Activated CD4-positive, alpha-beta T cell treated with anti-CD3 and anti-CD28 coated beads for 24 hours (primary cell): ENCODE measurements at regions not wholly inside any gene's neighbourhood (a gene's known extent, or its start where the extent isn't known, plus 50 kb on each side); places are given as distances from the start of the nearest gene placed in this dataset.

Experiments used
- DNase-seq, 2 donors: peaks; one replicate each; pipeline ENCODE4 v3.0.0-alpha.2; 2020; ENCODE audit warnings: low read depth in 2 of 2

- no peak for DNase-seq
Measured at GRCh38 chr5:88544136-88544645, 275.5 kb upstream of the TMEM161B start.

DNA sequence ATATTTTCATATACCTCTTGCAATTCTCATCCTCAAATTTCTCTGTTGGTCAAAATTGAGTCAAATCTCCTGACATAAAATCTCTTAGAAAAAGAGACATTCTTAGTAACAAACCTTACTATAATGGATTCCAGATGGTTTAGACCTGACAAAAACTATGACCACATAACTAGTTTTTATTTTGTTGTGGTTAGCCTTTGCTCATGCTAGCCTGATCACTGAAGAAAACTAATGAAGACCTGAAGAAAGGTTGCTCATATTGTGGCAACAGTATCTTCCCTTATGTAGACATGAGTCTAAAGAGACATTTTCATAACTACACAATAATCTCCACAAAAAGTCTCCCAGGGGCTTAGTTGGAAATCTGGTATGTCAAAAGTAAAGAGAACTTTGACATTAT is 274.1 kb upstream of the TMEM161B start:
- DNase-seq, result no peak

DNA sequence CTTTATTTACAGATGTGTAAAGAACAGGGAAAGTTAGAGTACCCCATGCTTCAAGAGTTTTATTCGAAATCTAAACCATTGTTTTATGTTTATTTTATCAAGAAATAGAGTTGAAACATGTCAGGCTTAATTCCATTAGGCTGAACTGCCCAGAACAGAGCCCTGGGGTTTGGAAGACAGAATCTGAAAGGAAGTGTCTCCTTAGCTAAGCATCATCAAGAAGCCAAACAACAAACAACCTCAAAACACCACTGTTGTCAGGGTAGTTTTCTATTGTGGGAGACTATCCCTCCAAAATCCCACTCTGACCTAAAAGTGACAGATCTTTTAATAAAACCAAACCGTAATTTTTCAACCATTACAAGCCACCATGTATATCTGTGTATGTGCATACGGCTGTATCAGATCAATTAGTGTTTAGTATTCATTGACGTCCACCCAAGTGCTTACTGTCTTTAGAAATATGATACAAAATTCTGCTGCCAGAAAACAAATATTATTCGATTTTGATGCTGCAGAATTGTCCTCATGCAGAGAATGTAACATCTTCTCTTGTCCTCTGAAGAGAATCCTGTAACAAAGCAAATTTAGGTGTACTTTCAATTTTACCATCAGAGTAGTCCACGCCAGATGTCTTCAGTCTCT is 271.9 kb upstream of the TMEM161B start:
- DNase-seq, result no peak

- DNase-seq, result no peak
Measured at GRCh38 chr5:88539693-88540365, 271.2 kb upstream of the TMEM161B start.

GRCh38 chr5:88539026-88539425 is 270.4 kb upstream of the TMEM161B start:
- DNase-seq, result no peak

GRCh38 chr5:88536146-88536545 is 267.5 kb upstream of the TMEM161B start:
- no peak for DNase-seq

- no peak for DNase-seq
Measured at GRCh38 chr5:88524941-88525340, 256.3 kb upstream of the TMEM161B start.

DNA sequence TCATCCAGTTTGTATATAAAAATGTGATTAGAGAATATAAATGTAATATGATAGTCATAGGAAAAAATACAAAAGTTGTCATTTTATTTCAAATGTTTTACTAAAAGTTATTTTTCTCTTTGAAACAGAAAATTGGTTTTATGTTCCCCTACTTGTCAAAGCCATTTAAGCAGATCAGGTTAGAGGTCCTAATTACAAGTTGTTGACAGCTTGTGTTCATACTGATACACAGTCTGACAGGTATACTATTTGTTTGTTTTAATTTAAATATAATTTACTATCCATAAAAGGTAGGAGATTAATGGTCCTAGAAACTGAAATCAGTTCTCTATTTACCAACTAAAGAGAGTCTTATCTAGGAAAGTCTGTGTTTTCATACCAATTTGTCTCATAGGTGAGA is 250.4 kb upstream of the TMEM161B start:
- no peak for DNase-seq

- DNase-seq, result no peak
Measured at GRCh38 chr5:88518131-88519016, 249.7 kb upstream of the TMEM161B start.

DNA sequence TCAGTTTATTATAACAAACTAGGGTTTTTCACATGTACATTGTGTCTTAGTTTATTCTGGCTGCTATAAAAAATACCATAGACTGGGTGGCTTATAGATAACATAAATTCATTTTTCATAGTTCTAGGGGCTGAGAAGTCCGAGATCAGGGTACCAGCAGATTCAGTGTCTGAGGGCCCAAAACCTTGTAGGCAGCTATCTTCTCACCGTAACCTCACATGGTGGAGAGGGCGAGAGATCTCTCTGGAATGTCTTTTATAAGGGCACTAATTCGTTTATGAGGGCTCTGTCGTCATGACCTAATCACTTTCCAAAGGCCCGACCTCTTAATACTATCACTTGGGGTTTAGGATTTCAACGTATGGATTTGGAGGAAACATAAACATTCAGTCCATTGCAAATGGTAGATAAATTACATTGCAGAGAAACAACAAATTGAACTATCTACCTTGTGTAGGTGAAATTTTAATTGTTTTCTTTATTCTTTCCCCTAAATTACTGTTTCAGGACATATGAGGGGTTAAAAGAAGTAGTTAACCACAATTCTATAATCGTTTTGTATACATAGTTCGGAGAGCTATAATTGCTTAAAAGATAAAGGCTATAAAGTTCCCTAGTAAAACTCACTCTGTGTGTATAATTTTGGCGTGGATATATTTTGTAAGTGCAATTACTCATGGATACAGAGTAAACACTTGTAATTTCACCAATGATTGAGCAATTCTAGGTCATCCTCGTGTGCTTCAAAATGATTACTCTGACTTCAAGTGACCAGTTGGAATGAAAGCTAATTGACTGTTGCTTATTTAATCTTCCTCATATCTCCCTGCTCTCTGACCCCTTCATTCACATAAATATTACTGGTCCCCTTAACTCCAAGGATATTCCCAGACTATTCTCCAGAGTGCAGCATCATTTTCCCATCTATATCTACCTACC is 247.5 kb upstream of the TMEM161B start:
- no peak for DNase-seq

GRCh38 chr5:88515068-88515467 is 246.4 kb upstream of the TMEM161B start:
- no peak for DNase-seq

DNA sequence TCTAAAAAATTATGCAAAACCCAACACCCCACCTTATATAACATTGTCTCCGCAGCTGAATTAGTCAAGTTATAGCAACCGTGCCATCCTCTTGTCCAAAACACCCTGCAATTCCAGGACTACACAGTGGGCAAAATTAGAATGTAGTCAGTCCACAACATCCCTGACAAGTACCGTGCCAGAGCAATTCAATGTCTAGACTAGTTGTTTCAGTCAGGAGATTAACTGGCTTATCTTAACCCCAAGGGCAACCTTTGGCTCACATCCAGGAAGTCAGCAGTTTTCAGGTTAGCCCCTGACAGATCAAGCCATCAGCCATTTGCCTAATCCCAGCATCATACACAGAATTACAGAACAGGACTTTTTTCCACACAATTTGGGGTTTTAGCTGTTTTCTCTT is 240.8 kb upstream of the TMEM161B start:
- no peak for DNase-seq

- DNase-seq, result no peak
Measured at GRCh38 chr5:88507261-88507660, 238.6 kb upstream of the TMEM161B start.

GRCh38 chr5:88503406-88503805 is 234.8 kb upstream of the TMEM161B start:
- DNase-seq, result no peak

DNA sequence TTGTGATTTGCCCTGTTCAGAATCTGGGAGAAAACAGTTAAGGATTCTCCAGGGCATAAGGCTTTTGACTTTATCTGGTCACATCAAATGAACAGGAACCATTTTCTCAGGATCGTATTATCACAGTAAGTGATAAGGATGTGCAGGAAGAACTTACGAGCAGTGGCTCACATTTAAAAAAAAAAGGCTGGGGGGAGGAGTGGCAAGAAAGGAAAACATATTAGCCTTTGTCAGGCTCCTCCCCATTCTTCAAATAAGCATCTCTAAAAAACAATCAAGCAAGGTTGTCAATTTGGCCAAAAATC is 234.3 kb upstream of the TMEM161B start:
- DNase-seq, result no peak

GRCh38 chr5:88502179-88503040 is 233.8 kb upstream of the TMEM161B start:
- no peak for DNase-seq

DNA sequence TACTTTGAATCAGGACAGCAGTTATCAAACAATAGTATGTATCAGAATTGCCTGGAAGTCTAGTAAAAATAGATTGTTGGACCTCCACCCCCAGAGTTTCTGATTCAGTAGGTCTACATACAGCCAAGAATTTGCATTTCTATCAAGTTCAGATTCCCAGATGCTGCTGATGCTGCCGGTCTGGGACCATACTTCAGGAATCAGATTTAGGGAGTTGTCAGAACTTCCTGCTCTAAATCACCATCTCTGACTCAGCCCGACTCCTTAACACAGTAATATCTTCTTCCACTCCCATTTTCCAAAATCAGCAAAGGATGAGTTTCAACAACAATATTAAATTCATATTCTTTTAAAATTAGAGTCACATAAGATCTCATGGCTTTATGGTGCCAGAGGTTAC is 227.2 kb upstream of the TMEM161B start:
- DNase-seq, result no peak

DNA sequence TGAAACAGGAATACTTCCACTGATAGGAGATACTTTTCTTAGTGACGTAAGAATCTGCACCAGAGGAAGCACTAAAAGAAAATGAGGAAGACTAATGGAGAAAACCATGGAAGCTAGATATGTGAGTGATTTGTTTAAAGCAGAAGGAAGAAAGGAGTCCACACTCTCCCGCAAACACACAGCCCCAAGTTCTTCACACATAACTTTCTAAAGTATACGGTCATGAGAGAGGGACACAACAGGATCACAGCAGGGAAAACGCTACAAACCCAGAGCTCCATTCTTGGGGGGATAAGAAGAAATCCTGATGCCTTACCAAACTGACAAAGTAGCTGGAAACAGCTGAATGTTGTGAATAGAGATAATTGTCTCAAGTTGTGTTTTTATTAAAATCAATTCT is 222.2 kb upstream of the TMEM161B start:
- no peak for DNase-seq

DNA sequence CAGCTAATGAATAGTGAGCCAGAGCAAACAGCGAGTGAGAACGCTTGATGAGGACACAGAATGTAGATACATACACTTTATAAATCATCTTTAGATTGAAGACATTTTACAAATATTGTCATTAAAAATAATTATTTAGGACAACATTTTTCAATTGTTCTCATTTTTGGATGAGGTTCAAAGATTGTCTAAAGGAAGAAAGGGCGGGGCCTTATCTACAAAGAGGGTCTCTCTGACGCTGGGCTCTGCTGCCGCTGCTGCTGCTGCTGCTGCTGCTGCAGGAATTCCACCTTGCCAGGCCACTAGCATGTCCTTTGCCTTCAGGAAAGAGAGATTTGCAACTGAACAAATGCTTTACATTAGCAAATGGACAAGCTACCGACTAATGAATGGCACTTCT is 220.7 kb upstream of the TMEM161B start:
- DNase-seq, result no peak

- no peak for DNase-seq
Measured at GRCh38 chr5:88488561-88488960, 219.9 kb upstream of the TMEM161B start.

DNA sequence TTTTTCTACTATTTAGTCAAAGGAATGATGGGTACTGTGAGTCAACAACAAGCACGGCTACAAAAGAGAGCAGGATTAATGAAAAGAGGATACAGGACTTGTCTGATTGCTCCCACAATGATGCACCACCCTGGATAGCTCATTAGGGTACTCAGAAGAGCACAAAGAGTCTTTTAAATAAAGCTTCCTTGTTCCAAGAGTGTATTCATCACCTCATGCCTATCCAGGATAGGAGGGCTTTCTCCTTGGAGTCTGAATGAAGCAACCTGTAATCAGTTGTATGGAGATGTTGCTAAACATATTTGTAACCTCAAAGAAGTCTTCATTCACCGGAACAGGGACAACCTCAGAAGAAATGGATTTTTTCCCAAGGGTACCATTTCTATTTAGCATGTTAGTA is 219.5 kb upstream of the TMEM161B start:
- DNase-seq, result no peak
